Right lung (tissue), 2 donors: ENCODE measurements at regions not wholly inside any gene's neighbourhood (a gene's known extent, or its start where the extent isn't known, plus 50 kb on each side); places are given as distances from the start of the nearest gene placed in this dataset.

ENCODE experiments used
- DNase-seq, 2 donors: peaks; one replicate each; pipeline ENCODE4 v3.0.0-alpha.2; 2013

DNA sequence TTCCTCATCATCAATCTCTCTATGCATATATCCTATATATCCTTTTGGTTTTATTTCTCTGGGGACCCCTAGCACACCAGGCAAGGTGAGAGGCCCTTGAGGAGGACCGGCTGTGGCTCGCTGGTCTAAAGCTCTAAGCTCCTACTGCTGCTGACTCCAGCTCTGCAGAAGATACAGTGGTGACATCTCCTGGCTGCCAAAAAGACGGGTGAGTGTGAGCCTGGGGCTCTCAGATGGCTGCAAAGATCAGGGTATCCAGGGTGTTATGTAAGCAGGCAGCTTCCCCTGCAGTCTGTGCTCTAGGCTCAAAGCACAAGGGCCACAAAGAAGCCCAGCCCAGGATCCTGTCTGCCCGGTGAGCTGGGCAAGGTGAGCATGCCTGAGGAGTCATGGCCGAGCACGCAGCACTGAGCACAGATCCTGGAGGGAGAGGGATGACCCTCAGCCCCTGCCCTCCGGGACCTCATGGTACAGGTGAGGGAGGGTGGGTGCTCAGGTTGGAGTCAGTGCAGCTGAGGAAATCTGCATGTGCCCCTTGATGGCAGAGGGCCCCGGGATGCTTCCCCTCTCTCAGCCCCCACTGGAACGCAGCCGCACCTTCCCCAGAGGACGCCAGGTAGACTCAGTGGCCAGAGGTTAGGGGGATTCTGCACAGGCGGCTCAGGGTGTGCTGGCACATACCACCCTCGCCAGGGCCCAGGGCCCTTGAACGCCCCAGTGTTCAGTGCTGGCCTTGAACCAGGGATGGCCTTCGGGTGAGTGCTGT is 95.4 kb upstream of the INSIG1 start:
- no peak for DNase-seq

GRCh38 chr7:155203059-155203881 is 94.4 kb upstream of the INSIG1 start:
- DNase-seq, result no peak

GRCh38 chr7:155203882-155204691 is 93.6 kb upstream of the INSIG1 start:
- no peak for DNase-seq

- DNase-seq, result no peak
Observed at GRCh38 chr7:155204744-155205367, 92.8 kb upstream of the INSIG1 start.

- peak in 1 of 2 donors; percentile 29 for DNase-seq
Observed at GRCh38 chr7:155205368-155206317, 92.0 kb upstream of the INSIG1 start.

DNA sequence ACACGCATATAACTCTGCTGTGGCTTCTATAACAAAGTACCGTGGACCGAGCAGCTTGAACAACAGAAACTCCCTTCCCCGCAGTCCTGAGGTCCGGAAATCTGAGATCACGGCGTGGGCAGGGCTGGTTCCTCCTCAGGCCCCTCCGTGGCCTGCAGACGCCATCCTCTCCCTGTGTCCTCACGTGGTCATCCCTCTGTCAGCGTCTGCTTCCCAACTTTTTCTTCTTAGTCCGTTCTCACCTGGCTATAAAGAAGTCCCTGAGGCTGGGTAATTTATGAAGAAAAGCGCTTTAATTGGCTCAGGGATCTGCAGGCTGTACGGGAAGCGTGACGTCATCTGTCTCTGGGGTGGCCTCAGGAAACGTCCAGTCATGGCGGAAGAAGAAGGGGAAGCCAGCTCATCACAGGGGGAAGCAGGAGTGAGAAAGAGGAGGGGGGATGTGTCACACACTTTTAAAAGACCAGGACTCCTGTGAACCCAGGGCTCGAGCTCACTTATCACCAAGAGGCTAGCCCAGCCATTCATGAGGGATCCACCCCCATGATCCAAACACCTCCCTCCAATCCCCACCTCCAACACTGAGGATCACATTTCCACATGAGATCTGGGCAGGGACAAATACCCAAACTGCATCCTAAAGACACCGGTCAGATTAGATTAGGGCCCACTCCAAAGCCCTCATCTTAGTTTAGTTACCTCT is 91.2 kb upstream of the INSIG1 start:
- peak in 1 of 2 donors; percentile 45 for DNase-seq

- DNase-seq, result no peak
Observed at GRCh38 chr7:155207326-155208002, 90.2 kb upstream of the INSIG1 start.

- no peak for DNase-seq
Observed at GRCh38 chr7:155208681-155209477, 88.8 kb upstream of the INSIG1 start.

DNA sequence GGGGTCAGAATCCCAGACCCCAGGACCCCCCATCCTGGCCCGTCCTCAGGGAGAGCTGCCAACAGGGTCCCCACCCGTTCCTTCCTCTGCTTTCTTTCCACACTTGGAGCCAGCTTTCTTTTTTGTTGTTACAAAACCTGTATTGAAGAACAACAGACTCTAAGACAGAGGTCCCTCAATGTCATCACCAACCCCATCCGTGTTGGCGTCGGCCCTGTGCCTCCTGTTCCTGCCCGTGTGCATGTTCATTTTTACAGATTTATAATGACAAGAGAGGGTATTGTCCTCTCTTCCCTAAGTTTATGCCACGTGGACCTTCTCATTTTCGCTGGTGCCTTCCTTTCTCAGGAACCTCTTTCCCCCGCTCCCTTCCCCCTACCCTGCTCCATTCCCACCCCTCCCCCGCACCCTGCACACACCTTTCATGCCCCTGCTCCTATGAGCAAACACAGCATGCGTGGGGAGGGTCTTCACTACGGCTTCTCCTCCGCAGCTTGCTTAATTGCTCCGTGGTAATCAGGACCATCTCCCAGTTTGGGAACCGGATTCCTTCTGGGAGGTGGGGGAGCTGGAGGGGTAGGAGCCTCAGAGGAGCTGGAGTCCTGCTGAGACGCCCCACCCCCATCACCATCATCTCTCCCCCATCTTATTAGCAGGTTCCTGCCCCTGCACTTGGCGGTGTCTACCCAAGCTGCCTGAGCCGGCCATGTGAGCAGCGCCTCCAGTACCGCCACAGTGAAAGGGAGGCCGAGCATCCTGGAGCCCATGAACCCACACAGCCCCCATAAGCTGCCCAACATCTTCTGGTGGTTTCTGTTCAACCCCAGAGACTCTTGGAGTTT is 88.0 kb upstream of the INSIG1 start:
- no peak for DNase-seq

DNA sequence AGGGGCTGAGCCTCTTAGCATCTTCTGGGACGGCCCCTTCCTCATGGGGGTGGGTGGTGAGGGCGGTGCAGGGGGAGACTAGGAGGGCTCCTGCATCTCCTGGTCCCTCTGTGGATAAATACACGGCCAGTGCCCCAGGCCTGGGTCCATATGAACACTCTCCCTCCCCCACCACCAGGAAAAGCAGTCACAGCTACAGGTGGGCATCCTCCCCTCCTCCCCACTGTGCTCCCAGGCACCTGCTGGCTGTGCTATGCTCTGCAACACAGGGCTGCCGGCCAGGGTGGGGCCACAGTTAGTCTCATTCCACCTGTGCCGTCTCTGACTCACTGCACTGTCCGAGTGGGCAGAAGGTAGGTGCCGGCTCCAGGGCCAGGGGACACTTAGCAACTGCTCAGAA is 87.3 kb upstream of the INSIG1 start:
- DNase-seq, result no peak

DNA sequence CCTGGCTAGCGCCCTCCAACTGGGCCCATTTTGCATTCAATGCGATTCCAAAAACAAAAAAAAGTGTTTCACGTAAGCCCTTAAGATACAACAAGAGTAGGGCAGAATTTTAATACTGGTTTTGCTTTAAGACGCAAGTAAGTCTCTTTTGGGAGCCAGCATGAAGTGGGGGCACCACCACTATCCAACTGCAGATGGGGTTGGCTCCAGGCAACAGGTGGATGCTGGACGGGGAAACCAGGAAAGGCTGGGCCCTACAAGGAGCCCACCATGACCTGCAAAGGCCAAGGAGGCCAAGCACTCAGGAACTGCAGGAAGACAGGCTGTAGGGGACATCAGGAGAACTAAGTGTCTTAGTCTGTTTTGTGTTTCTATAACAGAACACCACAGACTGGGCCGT is 86.5 kb upstream of the INSIG1 start:
- no peak for DNase-seq

GRCh38 chr7:155211761-155212160 is 85.9 kb upstream of the INSIG1 start:
- no peak for DNase-seq

DNA sequence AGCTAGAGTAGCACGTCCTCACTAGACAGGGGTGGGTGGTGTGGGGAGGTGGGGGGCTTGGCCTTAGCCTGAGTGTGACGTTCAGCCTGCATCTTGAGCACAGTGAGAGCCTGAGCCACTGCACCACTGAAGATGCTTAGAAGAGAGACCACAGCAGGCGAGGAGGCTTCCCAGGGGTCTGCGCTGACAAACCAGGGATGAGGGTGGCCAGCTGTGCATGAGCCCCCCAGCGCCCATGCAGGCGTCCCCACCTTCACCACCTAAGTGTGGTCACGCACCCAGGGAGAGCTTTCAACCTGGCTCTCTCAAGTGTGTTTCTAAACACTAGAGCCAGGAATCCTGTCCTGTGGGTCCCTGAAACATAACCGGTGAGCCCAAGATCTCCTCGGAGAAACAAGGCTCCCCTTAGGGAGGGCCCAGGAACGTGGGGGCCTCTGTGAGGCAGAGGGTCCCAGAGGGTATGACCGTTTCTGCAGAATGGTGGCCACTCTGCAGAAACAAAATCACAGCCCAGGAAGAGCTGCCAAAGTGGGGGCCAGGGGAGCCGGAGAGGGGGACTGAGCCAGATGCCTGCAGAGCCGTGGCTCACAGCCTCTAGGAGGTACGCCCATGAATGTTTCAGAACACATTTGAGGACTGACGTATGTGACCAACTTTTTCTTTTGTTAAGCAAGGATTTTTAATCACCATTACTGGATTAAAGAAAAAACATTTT is 85.2 kb upstream of the INSIG1 start:
- no peak for DNase-seq

- no peak for DNase-seq
Observed at GRCh38 chr7:155213385-155213784, 84.3 kb upstream of the INSIG1 start.

DNA sequence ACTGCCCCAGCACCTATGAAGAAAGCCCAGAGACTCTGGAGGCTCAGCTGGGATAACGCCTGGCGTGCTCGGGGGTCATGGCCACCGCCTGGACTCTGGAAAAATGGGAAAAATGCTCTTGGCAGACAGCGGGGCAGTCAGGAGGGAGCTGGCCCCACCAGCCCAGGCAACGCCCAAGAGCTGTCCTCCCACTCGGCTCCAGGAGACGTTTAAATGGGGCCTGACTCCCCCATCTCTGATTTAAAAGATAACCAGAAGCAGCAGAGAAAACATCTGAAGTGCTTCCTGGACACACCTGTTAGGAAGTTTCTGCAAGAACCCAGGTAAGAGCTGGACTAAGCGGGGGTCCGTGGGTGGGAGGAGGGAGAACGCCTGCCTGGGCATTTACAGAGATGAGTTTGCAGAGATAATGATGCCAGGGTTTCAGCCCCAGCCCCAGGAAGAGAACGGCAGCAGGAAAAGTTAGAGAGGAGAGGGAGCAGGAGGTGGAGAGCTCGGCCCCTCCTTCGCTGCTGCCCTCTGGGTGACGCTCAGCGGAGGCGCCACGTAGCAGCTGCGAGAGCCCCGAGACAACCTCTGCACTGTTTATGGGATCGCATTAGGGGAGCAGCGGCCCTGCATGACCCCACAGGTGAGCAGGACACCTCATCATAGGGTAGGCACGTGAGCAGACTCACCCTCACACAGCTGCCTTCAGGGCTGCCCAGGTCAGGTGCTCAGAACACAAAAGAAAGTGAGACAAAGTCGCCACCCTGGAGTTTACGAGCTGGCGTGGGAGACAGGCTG is 83.5 kb upstream of the INSIG1 start:
- peak in 1 of 2 donors; percentile 9 for DNase-seq
